HEK293T (cell line): ENCODE measurements at regions not wholly inside any gene's neighbourhood (a gene's known extent, or its start where the extent isn't known, plus 50 kb on each side); places are given as distances from the start of the nearest gene placed in this dataset.

ENCODE experiments used
- BHLHE40 ChIP-seq: fragments of 450-650 bp; IDR thresholded peaks from 2 replicates; pipeline ENCODE4 v1.6.1; 2016; ENCODE audit warnings: mild to moderate bottlenecking, moderate library complexity, borderline replicate concordance
- CTBP1 ChIP-seq: fragments of 450-650 bp; IDR thresholded peaks from 2 replicates; pipeline ENCODE4 v1.6.1; 2016; ENCODE audit warnings: borderline replicate concordance
- FOXM1 ChIP-seq: fragments of 450-650 bp; IDR thresholded peaks from 2 replicates; pipeline ENCODE4 v1.6.1; 2017; ENCODE audit warnings: mild to moderate bottlenecking, borderline replicate concordance
- LEF1 ChIP-seq: fragments of 450-650 bp; IDR thresholded peaks from 2 replicates; pipeline ENCODE4 v1.6.1; 2017; ENCODE audit warnings: mild to moderate bottlenecking, borderline replicate concordance
- ZNF384 ChIP-seq: fragments of 450-650 bp; IDR thresholded peaks from 2 replicates; pipeline ENCODE4 v1.6.1; 2016
- TF ChIP-seq, protein P1 (sequence below): fragments of 450-650 bp; IDR thresholded peaks from 2 replicates; pipeline ENCODE4 v1.6.1; 2016

DNA sequence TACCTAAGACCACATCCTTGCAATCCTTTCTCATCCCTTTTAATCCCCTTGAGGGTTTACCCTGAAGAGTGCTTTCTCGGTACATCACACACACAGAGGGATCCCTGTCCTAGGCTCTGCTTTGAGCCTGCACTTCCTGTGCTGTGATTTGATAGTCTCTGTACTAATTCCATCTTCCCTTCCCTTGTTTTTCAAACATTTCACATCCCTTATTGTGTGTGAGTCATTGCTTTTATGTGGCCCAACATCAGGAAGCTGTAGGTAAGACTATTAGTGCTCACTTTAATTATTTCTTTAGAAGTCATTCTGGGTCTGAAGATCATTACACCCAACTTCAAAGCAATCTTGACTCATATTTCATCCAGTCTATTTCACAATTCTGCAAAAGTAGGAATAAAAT, 57.2 kb upstream of the ANKEF1 start:
- TF ChIP-seq, protein P1, sequence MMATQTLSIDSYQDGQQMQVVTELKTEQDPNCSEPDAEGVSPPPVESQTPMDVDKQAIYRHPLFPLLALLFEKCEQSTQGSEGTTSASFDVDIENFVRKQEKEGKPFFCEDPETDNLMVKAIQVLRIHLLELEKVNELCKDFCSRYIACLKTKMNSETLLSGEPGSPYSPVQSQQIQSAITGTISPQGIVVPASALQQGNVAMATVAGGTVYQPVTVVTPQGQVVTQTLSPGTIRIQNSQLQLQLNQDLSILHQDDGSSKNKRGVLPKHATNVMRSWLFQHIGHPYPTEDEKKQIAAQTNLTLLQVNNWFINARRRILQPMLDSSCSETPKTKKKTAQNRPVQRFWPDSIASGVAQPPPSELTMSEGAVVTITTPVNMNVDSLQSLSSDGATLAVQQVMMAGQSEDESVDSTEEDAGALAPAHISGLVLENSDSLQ, result no peak
- TF ChIP-seq LEF1 (no peak), FOXM1 (no peak), BHLHE40 (no peak), ZNF384 (no peak), CTBP1 (no peak)
